RWPE2 (cell line): ENCODE measurements at regions not wholly inside any gene's neighbourhood (a gene's known extent, or its start where the extent isn't known, plus 50 kb on each side); places are given as distances from the start of the nearest gene placed in this dataset.

Experiments
- ATAC-seq: fragments of 200-7000 bp; cut with Tn5 transposase; 3 replicates; pipeline ENCODE4 v1.9.1; 2021; ENCODE audit warnings: low read depth
- DNase-seq: peaks from one replicate; pipeline ENCODE4 v3.0.0-alpha.2; 2020; ENCODE audit warnings: low spot score
- H3K27ac ChIP-seq: fragments of 450-650 bp; 2 replicates; pipeline ENCODE4 v1.5.1; 2017; ENCODE audit warnings: mild to moderate bottlenecking; ENCODE audit not compliant: poor library complexity, severe bottlenecking
- H3K27me3 ChIP-seq: fragments of 250-450 bp; sonication (Bioruptor Pico); 2 replicates; pipeline ENCODE4 v1.5.1; 2021; ENCODE audit warnings: mild to moderate bottlenecking, moderate library complexity; ENCODE audit not compliant: insufficient read depth, poor library complexity, severe bottlenecking
- H3K36me3 ChIP-seq: fragments of 250-450 bp; sonication (Bioruptor Pico); 2 replicates; pipeline ENCODE4 v1.5.1; 2020; ENCODE audit warnings: low read depth, mild to moderate bottlenecking, moderate library complexity
- H3K4me1 ChIP-seq: fragments of 250-450 bp; sonication (Bioruptor Pico); 2 replicates; pipeline ENCODE4 v1.5.1; 2021; ENCODE audit warnings: mild to moderate bottlenecking, moderate library complexity; ENCODE audit not compliant: insufficient read depth, poor library complexity, severe bottlenecking
- H3K4me3 ChIP-seq: fragments of 250-450 bp; sonication (Bioruptor Pico); 2 replicates; pipeline ENCODE4 v1.5.1; 2021; ENCODE audit warnings: mild to moderate bottlenecking, moderate library complexity; ENCODE audit not compliant: severe bottlenecking
- H3K9me3 ChIP-seq: fragments of 250-450 bp; sonication (Bioruptor Pico); 2 replicates; pipeline ENCODE4 v1.5.1; 2021; ENCODE audit warnings: mild to moderate bottlenecking, moderate library complexity; ENCODE audit not compliant: severe bottlenecking
- CTCF ChIP-seq: fragments of 450-650 bp; IDR thresholded peaks from one replicate; pipeline ENCODE4 v1.5.1; 2017; ENCODE audit warnings: mild to moderate bottlenecking, moderate library complexity; ENCODE audit not compliant: poor library complexity, severe bottlenecking

- TF ChIP-seq CTCF: no peak
Observed at GRCh38 chr5:147966829-147967228, 60.5 kb upstream of the C5orf46 start.

GRCh38 chr5:147966326-147966725 lies 60.0 kb upstream of the C5orf46 start:
- Histone ChIP-seq H3K9me3 (no peaks in the 10 kb centered on the region), H3K4me3 (no peak overlapping the region), H3K27ac (no peak overlapping the region), H3K27me3 (no peaks in the 10 kb centered on the region), H3K4me1 (peaks cover 6% of the 10 kb centered on the region), H3K36me3 (no peaks in the 10 kb centered on the region)
- ATAC-seq: no peak
- no peak for TF ChIP-seq CTCF
- no peak for DNase-seq

More at GRCh38 chr5:147966829-147967228, 60.5 kb upstream of the C5orf46 start:
- Histone ChIP-seq H3K27me3 (no peaks in the 10 kb centered on the region), H3K9me3 (no peaks in the 10 kb centered on the region), H3K4me3 (no peak overlapping the region), H3K36me3 (no peaks in the 10 kb centered on the region), H3K4me1 (peaks cover 6% of the 10 kb centered on the region), H3K27ac (no peak overlapping the region)
- DNase-seq (no peak), ATAC-seq (no peak)

- no peak for TF ChIP-seq CTCF
- no peaks in the 10 kb centered on the region for H3K27me3 ChIP-seq
- H3K36me3 ChIP-seq: no peaks in the 10 kb centered on the region
- peaks cover 6% of the 10 kb centered on the region for H3K4me1 ChIP-seq
- H3K4me3 ChIP-seq: no peak overlapping the region
- ATAC-seq (no peak), DNase-seq (no peak)
- no peak overlapping the region for H3K27ac ChIP-seq
- no peaks in the 10 kb centered on the region for H3K9me3 ChIP-seq
Observed at GRCh38 chr5:147965715-147966114, 59.4 kb upstream of the C5orf46 start.

GRCh38 chr5:147963948-147964693 lies 57.8 kb upstream of the C5orf46 start:
- DNase-seq (no peak), ATAC-seq (no peak)
- TF ChIP-seq CTCF: no peak
- H3K9me3 ChIP-seq: no peaks in the 10 kb centered on the region
- no peaks in the 10 kb centered on the region for H3K27me3 ChIP-seq
- H3K4me1 ChIP-seq: peaks cover 6% of the 10 kb centered on the region
- no peak overlapping the region for H3K4me3 ChIP-seq
- H3K27ac ChIP-seq: no peak overlapping the region
- H3K36me3 ChIP-seq: no peaks in the 10 kb centered on the region

- H3K4me3 ChIP-seq: no peak overlapping the region
- H3K36me3 ChIP-seq: no peaks in the 10 kb centered on the region
- DNase-seq (no peak), ATAC-seq (no peak)
- peaks cover under 1% of the 10 kb centered on the region for H3K4me1 ChIP-seq
- TF ChIP-seq CTCF: no peak
- H3K27ac ChIP-seq: no peak overlapping the region
- no peaks in the 10 kb centered on the region for H3K9me3 ChIP-seq
- no peaks in the 10 kb centered on the region for H3K27me3 ChIP-seq
Observed at GRCh38 chr5:147963436-147963835, 57.1 kb upstream of the C5orf46 start.
